ENCODE measurements at regions not wholly inside any gene's neighbourhood (a gene's known extent, or its start where the extent isn't known, plus 50 kb on each side); places are given as distances from the start of the nearest gene placed in this dataset.
"Not testable (repeated sequence)": the region's sequence is repeated elsewhere in the genome, so short reads cannot be mapped to it uniquely, and the experiment has no call there.

- DNase-seq (ENCODE audit: low read depth in 2 of 2, low spot score in 1 of 2), result no peak
Observed at GRCh38 chr1:222073307-222073995, 331.6 kb upstream of the DUSP10 start.

GRCh38 chr1:222071387-222071786, 329.5 kb upstream of the DUSP10 start:
- DNase-seq (ENCODE audit: low read depth in 2 of 2, low spot score in 1 of 2), result no peak

GRCh38 chr1:222068937-222069336, 327.0 kb upstream of the DUSP10 start:
- no peak for DNase-seq (ENCODE audit: low read depth in 2 of 2, low spot score in 1 of 2)

GRCh38 chr1:222068101-222068500, 326.2 kb upstream of the DUSP10 start:
- DNase-seq (ENCODE audit: low read depth in 2 of 2, low spot score in 1 of 2), result no peak

- DNase-seq (ENCODE audit: low read depth in 2 of 2, low spot score in 1 of 2), result no peak
Observed at GRCh38 chr1:222066539-222066938, 324.6 kb upstream of the DUSP10 start.

GRCh38 chr1:222065234-222065633, 323.3 kb upstream of the DUSP10 start:
- DNase-seq (ENCODE audit: low read depth in 2 of 2, low spot score in 1 of 2), result no peak

GRCh38 chr1:222064388-222065211, 322.7 kb upstream of the DUSP10 start:
- DNase-seq (ENCODE audit: low read depth in 2 of 2, low spot score in 1 of 2), result no peak

- DNase-seq (ENCODE audit: low read depth in 2 of 2, low spot score in 1 of 2), result no peak
Observed at GRCh38 chr1:222062640-222063039, 320.8 kb upstream of the DUSP10 start.

- no peak for DNase-seq (ENCODE audit: low read depth in 2 of 2, low spot score in 1 of 2)
Observed at GRCh38 chr1:222061711-222062359, 319.9 kb upstream of the DUSP10 start.

GRCh38 chr1:222060210-222060916, 318.5 kb upstream of the DUSP10 start:
- no peak for DNase-seq (ENCODE audit: low read depth in 2 of 2, low spot score in 1 of 2)

GRCh38 chr1:222058249-222058648, 316.4 kb upstream of the DUSP10 start:
- no peak for DNase-seq (ENCODE audit: low read depth in 2 of 2, low spot score in 1 of 2)

- DNase-seq (ENCODE audit: low read depth in 2 of 2, low spot score in 1 of 2), result no peak
Observed at GRCh38 chr1:222057162-222057561, 315.3 kb upstream of the DUSP10 start.

GRCh38 chr1:222054416-222054815, 312.5 kb upstream of the DUSP10 start:
- DNase-seq (ENCODE audit: low read depth in 2 of 2, low spot score in 1 of 2), result no peak

- DNase-seq (ENCODE audit: low read depth in 2 of 2, low spot score in 1 of 2), result no peak
Observed at GRCh38 chr1:222053790-222054294, 312.0 kb upstream of the DUSP10 start.

GRCh38 chr1:222051311-222051710, 309.4 kb upstream of the DUSP10 start:
- DNase-seq (ENCODE audit: low read depth in 2 of 2, low spot score in 1 of 2), result not testable (repeated sequence)

GRCh38 chr1:222049661-222050060, 307.8 kb upstream of the DUSP10 start:
- not testable (repeated sequence) for DNase-seq (ENCODE audit: low read depth in 2 of 2, low spot score in 1 of 2)

GRCh38 chr1:222049176-222049575, 307.3 kb upstream of the DUSP10 start:
- no peak for DNase-seq (ENCODE audit: low read depth in 2 of 2, low spot score in 1 of 2)

- DNase-seq (ENCODE audit: low read depth in 2 of 2, low spot score in 1 of 2), result no peak
Observed at GRCh38 chr1:222048094-222048595, 306.3 kb upstream of the DUSP10 start.

- DNase-seq (ENCODE audit: low read depth in 2 of 2, low spot score in 1 of 2), result no peak
Observed at GRCh38 chr1:222047366-222047765, 305.5 kb upstream of the DUSP10 start.

- DNase-seq (ENCODE audit: low read depth in 2 of 2, low spot score in 1 of 2), result no peak
Observed at GRCh38 chr1:222046684-222047263, 304.9 kb upstream of the DUSP10 start.

- no peak for DNase-seq (ENCODE audit: low read depth in 2 of 2, low spot score in 1 of 2)
Observed at GRCh38 chr1:222045786-222046185, 303.9 kb upstream of the DUSP10 start.
